ENCODE measurements at regions not wholly inside any gene's neighbourhood (a gene's known extent, or its start where the extent isn't known, plus 50 kb on each side); places are given as distances from the start of the nearest gene placed in this dataset.

GRCh38 chr10:36739884-36740445 is 385.4 kb upstream of the ANKRD30A start (continued):
- TF ChIP-seq, protein P1, sequence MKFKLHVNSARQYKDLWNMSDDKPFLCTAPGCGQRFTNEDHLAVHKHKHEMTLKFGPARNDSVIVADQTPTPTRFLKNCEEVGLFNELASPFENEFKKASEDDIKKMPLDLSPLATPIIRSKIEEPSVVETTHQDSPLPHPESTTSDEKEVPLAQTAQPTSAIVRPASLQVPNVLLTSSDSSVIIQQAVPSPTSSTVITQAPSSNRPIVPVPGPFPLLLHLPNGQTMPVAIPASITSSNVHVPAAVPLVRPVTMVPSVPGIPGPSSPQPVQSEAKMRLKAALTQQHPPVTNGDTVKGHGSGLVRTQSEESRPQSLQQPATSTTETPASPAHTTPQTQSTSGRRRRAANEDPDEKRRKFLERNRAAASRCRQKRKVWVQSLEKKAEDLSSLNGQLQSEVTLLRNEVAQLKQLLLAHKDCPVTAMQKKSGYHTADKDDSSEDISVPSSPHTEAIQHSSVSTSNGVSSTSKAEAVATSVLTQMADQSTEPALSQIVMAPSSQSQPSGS (IDR thresholded peaks at IDR 0.05; ENCODE audit: low read length), result no peak
- TF ChIP-seq, protein P2, sequence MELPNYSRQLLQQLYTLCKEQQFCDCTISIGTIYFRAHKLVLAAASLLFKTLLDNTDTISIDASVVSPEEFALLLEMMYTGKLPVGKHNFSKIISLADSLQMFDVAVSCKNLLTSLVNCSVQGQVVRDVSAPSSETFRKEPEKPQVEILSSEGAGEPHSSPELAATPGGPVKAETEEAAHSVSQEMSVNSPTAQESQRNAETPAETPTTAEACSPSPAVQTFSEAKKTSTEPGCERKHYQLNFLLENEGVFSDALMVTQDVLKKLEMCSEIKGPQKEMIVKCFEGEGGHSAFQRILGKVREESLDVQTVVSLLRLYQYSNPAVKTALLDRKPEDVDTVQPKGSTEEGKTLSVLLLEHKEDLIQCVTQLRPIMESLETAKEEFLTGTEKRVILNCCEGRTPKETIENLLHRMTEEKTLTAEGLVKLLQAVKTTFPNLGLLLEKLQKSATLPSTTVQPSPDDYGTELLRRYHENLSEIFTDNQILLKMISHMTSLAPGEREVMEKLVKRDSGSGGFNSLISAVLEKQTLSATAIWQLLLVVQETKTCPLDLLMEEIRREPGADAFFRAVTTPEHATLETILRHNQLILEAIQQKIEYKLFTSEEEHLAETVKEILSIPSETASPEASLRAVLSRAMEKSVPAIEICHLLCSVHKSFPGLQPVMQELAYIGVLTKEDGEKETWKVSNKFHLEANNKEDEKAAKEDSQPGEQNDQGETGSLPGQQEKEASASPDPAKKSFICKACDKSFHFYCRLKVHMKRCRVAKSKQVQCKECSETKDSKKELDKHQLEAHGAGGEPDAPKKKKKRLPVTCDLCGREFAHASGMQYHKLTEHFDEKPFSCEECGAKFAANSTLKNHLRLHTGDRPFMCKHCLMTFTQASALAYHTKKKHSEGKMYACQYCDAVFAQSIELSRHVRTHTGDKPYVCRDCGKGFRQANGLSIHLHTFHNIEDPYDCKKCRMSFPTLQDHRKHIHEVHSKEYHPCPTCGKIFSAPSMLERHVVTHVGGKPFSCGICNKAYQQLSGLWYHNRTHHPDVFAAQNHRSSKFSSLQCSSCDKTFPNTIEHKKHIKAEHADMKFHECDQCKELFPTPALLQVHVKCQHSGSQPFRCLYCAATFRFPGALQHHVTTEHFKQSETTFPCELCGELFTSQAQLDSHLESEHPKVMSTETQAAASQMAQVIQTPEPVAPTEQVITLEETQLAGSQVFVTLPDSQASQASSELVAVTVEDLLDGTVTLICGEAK (IDR thresholded peaks at IDR 0.05; ENCODE audit: borderline replicate concordance), result no peak
- no peak for TF ChIP-seq SRF (IDR thresholded peaks at IDR 0.05; ENCODE audit: low read depth in 2 of 2, low read length in 2 of 2)
- no peak for TF ChIP-seq TCF3 (IDR thresholded peaks at IDR 0.05; ENCODE audit: borderline replicate concordance, insufficient read depth, low read depth, low read length)
- TF ChIP-seq TCF7 (IDR thresholded peaks at IDR 0.05; ENCODE audit: borderline replicate concordance), result no peak
- TF ChIP-seq, protein P3, sequence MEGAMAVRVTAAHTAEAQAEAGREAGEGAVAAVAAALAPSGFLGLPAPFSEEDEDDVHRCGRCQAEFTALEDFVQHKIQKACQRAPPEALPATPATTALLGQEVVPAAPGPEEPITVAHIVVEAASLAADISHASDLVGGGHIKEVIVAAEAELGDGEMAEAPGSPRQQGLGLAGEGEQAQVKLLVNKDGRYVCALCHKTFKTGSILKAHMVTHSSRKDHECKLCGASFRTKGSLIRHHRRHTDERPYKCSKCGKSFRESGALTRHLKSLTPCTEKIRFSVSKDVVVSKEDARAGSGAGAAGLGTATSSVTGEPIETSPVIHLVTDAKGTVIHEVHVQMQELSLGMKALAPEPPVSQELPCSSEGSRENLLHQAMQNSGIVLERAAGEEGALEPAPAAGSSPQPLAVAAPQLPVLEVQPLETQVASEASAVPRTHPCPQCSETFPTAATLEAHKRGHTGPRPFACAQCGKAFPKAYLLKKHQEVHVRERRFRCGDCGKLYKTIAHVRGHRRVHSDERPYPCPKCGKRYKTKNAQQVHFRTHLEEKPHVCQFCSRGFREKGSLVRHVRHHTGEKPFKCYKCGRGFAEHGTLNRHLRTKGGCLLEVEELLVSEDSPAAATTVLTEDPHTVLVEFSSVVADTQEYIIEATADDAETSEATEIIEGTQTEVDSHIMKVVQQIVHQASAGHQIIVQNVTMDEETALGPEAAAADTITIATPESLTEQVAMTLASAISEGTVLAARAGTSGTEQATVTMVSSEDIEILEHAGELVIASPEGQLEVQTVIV (IDR thresholded peaks at IDR 0.05; ENCODE audit: borderline replicate concordance, partially characterized antibody), result no peak
- no peak for TF ChIP-seq ATF3 (IDR thresholded peaks at IDR 0.05; ENCODE audit: borderline replicate concordance, extremely low read depth, low read depth, low read length)
